Heart left ventricle (tissue), 16 donors: ENCODE measurements at regions not wholly inside any gene's neighbourhood (a gene's known extent, or its start where the extent isn't known, plus 50 kb on each side); places are given as distances from the start of the nearest gene placed in this dataset.

Experiments used
- ATAC-seq, 4 donors: fragments of 200-7000 bp; cut with Tn5 transposase; one replicate each; pipeline ENCODE4 v1.9.1; 2020 to 2022; ENCODE audit warnings: moderate library complexity in 4 of 4, mild to moderate bottlenecking in 3 of 4, moderate number of reproducible peaks in 1 of 4
- DNase-seq, 5 donors: peaks; one replicate each; pipeline ENCODE4 v3.0.0-alpha.2; 2020
- H3K27ac ChIP-seq, 12 donors: fragments of 200-600 bp; sonication (generic) in 4 of 12; one replicate each; pipeline versions ENCODE4 v1.5.0 to v1.8.0; 2016 to 2022; ENCODE audit warnings: mild to moderate bottlenecking in 2 of 12
- H3K27me3 ChIP-seq, 9 donors: fragments of 200-600 bp; sonication (generic) in 2 of 9; one replicate each; pipeline versions ENCODE4 v1.5.1 to v1.8.0; 2016 to 2022; ENCODE audit warnings: mild to moderate bottlenecking in 3 of 9
- H3K36me3 ChIP-seq, 9 donors: fragments of 200-600 bp; sonication (generic) in 2 of 9; one replicate each; pipeline versions ENCODE4 v1.5.0 to v1.8.0; 2018 to 2022; ENCODE audit warnings: mild to moderate bottlenecking in 2 of 9
- H3K4me1 ChIP-seq, 12 donors: fragments of 200-600 bp; sonication (generic) in 4 of 12; one replicate each; pipeline versions ENCODE4 v1.5.0 to v1.8.0; 2016 to 2022; ENCODE audit warnings: mild to moderate bottlenecking in 3 of 12
- H3K4me3 ChIP-seq, 12 donors: fragments of 200-600 bp; sonication (generic) in 4 of 12; one replicate each; pipeline versions ENCODE4 v1.5.0 to v1.8.0; 2017 to 2022; ENCODE audit warnings: mild to moderate bottlenecking in 9 of 12, moderate library complexity in 4 of 12
- H3K9me3 ChIP-seq, 12 donors: fragments of 200-600 bp; sonication (generic) in 4 of 12; one replicate each; pipeline versions ENCODE4 v1.5.0 to v1.8.0; 2016 to 2022; ENCODE audit warnings: mild to moderate bottlenecking in 1 of 12
- POLR2A ChIP-seq, 2 donors: fragments of 450-650 bp; IDR thresholded peaks; one replicate each; pipeline ENCODE4 v1.6.1; 2017; ENCODE audit warnings: antibody characterized with exemption in 2 of 2, mild to moderate bottlenecking in 2 of 2, moderate library complexity in 2 of 2
- WGBS, 4 donors: extraction: QIAGEN DNeasy Blood & Tissue Kit in 2 of 4; methylation state at CpG; one replicate each; pipeline versions ENCODE4 v1.1.5 to v1.1.7; 2013 to 2018; 5-methylcytosine and 5-hydroxymethylcytosine counted together
- intact Hi-C, 10 donors: fragments of 100-400 bp; cut with DNase I; formaldehyde crosslinking; loops; one replicate each; pipeline versions ENCODE4 v1.11.1 to v1.14.2; 2022
- TF ChIP-seq, protein P1 (sequence below), 12 donors: fragments of 200-600 bp; sonication (generic) in 4 of 12; IDR thresholded peaks; one replicate each; pipeline versions ENCODE4 v1.5.0 to v1.8.0; 2018 to 2022; ENCODE audit warnings: antibody characterized with exemption in 12 of 12, mild to moderate bottlenecking in 5 of 12
- donor health status: ischemic (EF 13 %, LVEDD 7.1; RV severe dilation, severe dysfunction).
- donor health status: healthy with polysubstance abuse.
- donor health status: DM: no; HTN: yes; CAD: no.
- donor health status: DM: no; HTN: no; CAD: no.
- donor health status: ischemic (EF 25% LVEDD 6.9; RV normal size, moderate dysfunction).
- donor health status: ischemic (EF 25% LVEDD 5.7; RV mildly dilated, moderate dysfunction).
- donor health status: healthy.
- donor health status: DM: yes; HTN: yes; CAD: no.
- donor health status: ischemic (EF 35%, LVEDD 5.7; RV mildly dilated, moderate dysfunction).
- donor health status: nonischemic (EF 11% LVEDD 7.7; RV severe dilation, severe dysfunction).
- donor health status: DM: yes; HTN: yes; CAD: no.
- donor health status: PGD.
- donor health status: ischemic (EF 29% LVEDD 5.4; RV normal size, mild dysfunction).
- donor health status: nonischemic (EF 23%, LVEDD 6.1; RV moderate dilation, normal function).

DNA sequence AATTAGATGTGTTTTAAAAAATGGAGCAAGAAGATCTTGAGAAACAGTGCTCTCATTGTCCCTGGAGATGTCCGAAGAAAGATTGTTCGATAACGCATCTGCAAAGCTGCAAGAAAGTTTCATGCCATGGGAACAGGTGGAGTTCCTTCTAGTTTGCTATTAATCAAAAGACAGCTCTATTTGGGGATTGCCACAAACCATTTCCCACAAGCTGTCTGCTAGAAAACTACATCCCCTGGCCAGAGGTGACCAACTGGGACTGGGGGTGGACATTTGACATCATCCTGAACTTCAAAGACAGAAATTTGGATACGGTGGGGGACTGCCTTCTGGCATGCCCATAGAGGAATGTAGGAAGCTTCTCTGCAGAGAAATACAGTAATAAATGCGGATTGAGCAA is 50.8 kb upstream of the OSMR start:
- Histone ChIP-seq H3K9me3 (no peaks in the 10 kb centered on the region), H3K4me1 (peaks cover 0 to 35% (median 14%) of the 10 kb centered on the region in 12 donors), H3K36me3 (no peaks in the 10 kb centered on the region), H3K27me3 (no peaks in the 10 kb centered on the region), H3K4me3 (no peak overlapping the region), H3K27ac (peak overlapping the region in 4 of 12 donors; percentile 32 to 67 (median 56))
- DNase-seq: no peak
- ATAC-seq: no peak
- TF ChIP-seq POLR2A (IDR thresholded peaks at IDR 0.05): no peak
- TF ChIP-seq, protein P1, sequence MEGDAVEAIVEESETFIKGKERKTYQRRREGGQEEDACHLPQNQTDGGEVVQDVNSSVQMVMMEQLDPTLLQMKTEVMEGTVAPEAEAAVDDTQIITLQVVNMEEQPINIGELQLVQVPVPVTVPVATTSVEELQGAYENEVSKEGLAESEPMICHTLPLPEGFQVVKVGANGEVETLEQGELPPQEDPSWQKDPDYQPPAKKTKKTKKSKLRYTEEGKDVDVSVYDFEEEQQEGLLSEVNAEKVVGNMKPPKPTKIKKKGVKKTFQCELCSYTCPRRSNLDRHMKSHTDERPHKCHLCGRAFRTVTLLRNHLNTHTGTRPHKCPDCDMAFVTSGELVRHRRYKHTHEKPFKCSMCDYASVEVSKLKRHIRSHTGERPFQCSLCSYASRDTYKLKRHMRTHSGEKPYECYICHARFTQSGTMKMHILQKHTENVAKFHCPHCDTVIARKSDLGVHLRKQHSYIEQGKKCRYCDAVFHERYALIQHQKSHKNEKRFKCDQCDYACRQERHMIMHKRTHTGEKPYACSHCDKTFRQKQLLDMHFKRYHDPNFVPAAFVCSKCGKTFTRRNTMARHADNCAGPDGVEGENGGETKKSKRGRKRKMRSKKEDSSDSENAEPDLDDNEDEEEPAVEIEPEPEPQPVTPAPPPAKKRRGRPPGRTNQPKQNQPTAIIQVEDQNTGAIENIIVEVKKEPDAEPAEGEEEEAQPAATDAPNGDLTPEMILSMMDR (IDR thresholded peaks at IDR 0.05): no peak
- WGBS, 4 donors: 88 to 94% (median 93%) methylated on average over 5 of the region's 5 CpGs
- intact Hi-C loops: no loop called here

- DNase-seq: peak in 2 of 5 donors; percentile 37 to 44
- no peaks in the 10 kb centered on the region for H3K36me3 ChIP-seq
- H3K27ac ChIP-seq: peak overlapping the region in 11 of 12 donors; percentile 1 to 67 (median 38)
- 27 to 47% (median 29%) methylated on average over 6 of the region's 6 CpGs for WGBS, 4 donors
- peaks cover 0 to 47% (median 21%) of the 10 kb centered on the region in 12 donors for H3K4me1 ChIP-seq
- H3K9me3 ChIP-seq: no peaks in the 10 kb centered on the region
- peak; percentile 56 to 85 (median 66) for ATAC-seq
- TF ChIP-seq POLR2A (IDR thresholded peaks at IDR 0.05): no peak
- TF ChIP-seq, protein P1 (IDR thresholded peaks at IDR 0.05): no peak
- no peaks in the 10 kb centered on the region for H3K27me3 ChIP-seq
- no peak overlapping the region for H3K4me3 ChIP-seq
- intact Hi-C loops: no loop called here
These were observed 49.6 kb upstream of the OSMR start for GRCh38 chr5:38795986-38796741.
